Neural cell (in vitro differentiated cells): ENCODE measurements at regions not wholly inside any gene's neighbourhood (a gene's known extent, or its start where the extent isn't known, plus 50 kb on each side); places are given as distances from the start of the nearest gene placed in this dataset.

ENCODE experiments used
- CTCF ChIP-seq: fragments of 450-650 bp; IDR thresholded peaks from 2 replicates; pipeline ENCODE4 v1.5.1; 2014; ENCODE audit warnings: antibody characterized with exemption, mild to moderate bottlenecking, moderate library complexity; ENCODE audit not compliant: poor library complexity, severe bottlenecking
- EP300 ChIP-seq: fragments of 450-650 bp; conservative IDR thresholded peaks from 2 replicates; pipeline ENCODE4 v1.6.1; 2014; ENCODE audit warnings: antibody characterized with exemption, mild to moderate bottlenecking, moderate library complexity; ENCODE audit not compliant: poor library complexity, severe bottlenecking
- MXI1 ChIP-seq: fragments of 450-650 bp; conservative IDR thresholded peaks from 2 replicates; pipeline ENCODE4 v1.6.1; 2014; ENCODE audit warnings: antibody characterized with exemption, mild to moderate bottlenecking; ENCODE audit not compliant: poor library complexity, severe bottlenecking
- POLR2AphosphoS5 ChIP-seq: IDR thresholded peaks from 2 replicates; pipeline ENCODE4 v1.6.1; 2012
- RAD21 ChIP-seq: fragments of 450-650 bp; conservative IDR thresholded peaks from 2 replicates; pipeline ENCODE4 v1.6.1; 2014; ENCODE audit warnings: antibody characterized with exemption, mild to moderate bottlenecking, moderate library complexity
- REST ChIP-seq: IDR thresholded peaks from 2 replicates; pipeline ENCODE4 v1.6.1; 2012; ENCODE audit warnings: borderline replicate concordance
- SMC3 ChIP-seq: fragments of 450-650 bp; conservative IDR thresholded peaks from 2 replicates; pipeline ENCODE4 v1.6.1; 2014; ENCODE audit warnings: antibody characterized with exemption, mild to moderate bottlenecking, moderate library complexity; ENCODE audit not compliant: poor library complexity

GRCh38 chr3:164387236-164387635, 691.1 kb downstream of the SI start:
- TF ChIP-seq CTCF (no peak), REST (no peak), SMC3 (no peak), EP300 (no peak), POLR2AphosphoS5 (no peak), RAD21 (no peak), MXI1 (no peak)
